ENCODE measurements at regions not wholly inside any gene's neighbourhood (a gene's known extent, or its start where the extent isn't known, plus 50 kb on each side); places are given as distances from the start of the nearest gene placed in this dataset.

GRCh38 chr9:118439441-118439840, 735.2 kb downstream of the TLR4 start:
- TF ChIP-seq, protein P1, sequence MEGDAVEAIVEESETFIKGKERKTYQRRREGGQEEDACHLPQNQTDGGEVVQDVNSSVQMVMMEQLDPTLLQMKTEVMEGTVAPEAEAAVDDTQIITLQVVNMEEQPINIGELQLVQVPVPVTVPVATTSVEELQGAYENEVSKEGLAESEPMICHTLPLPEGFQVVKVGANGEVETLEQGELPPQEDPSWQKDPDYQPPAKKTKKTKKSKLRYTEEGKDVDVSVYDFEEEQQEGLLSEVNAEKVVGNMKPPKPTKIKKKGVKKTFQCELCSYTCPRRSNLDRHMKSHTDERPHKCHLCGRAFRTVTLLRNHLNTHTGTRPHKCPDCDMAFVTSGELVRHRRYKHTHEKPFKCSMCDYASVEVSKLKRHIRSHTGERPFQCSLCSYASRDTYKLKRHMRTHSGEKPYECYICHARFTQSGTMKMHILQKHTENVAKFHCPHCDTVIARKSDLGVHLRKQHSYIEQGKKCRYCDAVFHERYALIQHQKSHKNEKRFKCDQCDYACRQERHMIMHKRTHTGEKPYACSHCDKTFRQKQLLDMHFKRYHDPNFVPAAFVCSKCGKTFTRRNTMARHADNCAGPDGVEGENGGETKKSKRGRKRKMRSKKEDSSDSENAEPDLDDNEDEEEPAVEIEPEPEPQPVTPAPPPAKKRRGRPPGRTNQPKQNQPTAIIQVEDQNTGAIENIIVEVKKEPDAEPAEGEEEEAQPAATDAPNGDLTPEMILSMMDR (IDR thresholded peaks at IDR 0.05; ENCODE audit: low read length), result no peak
- no peak for TF ChIP-seq EZH2 (IDR thresholded peaks at IDR 0.05; ENCODE audit: borderline replicate concordance, low read length)

Data from OCI-LY1 (cell line).